Stimulated activated CD4-positive, alpha-beta T cell treated with anti-CD3 and anti-CD28 coated beads, Interleukin-2, amount 100 ng/mL, for 48 hours (primary cell): ENCODE measurements at regions not wholly inside any gene's neighbourhood (a gene's known extent, or its start where the extent isn't known, plus 50 kb on each side); places are given as distances from the start of the nearest gene placed in this dataset.

Source experiments
- DNase-seq, 2 donors: peaks; one replicate each; pipeline ENCODE4 v3.0.0-alpha.2; 2020

GRCh38 chr3:31404871-31405270 is 127.9 kb upstream of the STT3B start:
- no peak for DNase-seq

- no peak for DNase-seq
Observed at GRCh38 chr3:31405515-31405914, 127.2 kb upstream of the STT3B start.

- DNase-seq: no peak
Observed at GRCh38 chr3:31406896-31407295, 125.8 kb upstream of the STT3B start.

- DNase-seq: no peak
Observed at GRCh38 chr3:31407665-31408064, 125.1 kb upstream of the STT3B start.

GRCh38 chr3:31408720-31409119 is 124.0 kb upstream of the STT3B start:
- DNase-seq: no peak

GRCh38 chr3:31409389-31409788 is 123.3 kb upstream of the STT3B start:
- DNase-seq: no peak

- DNase-seq: no peak
Observed at GRCh38 chr3:31409866-31410265, 122.9 kb upstream of the STT3B start.

- DNase-seq: no peak
Observed at GRCh38 chr3:31410411-31410810, 122.3 kb upstream of the STT3B start.

- DNase-seq: no peak
Observed at GRCh38 chr3:31412832-31413231, 119.9 kb upstream of the STT3B start.

- no peak for DNase-seq
Observed at GRCh38 chr3:31413515-31413914, 119.2 kb upstream of the STT3B start.

- no peak for DNase-seq
Observed at GRCh38 chr3:31416980-31417379, 115.7 kb upstream of the STT3B start.

GRCh38 chr3:31417486-31417885 is 115.2 kb upstream of the STT3B start:
- no peak for DNase-seq

GRCh38 chr3:31420311-31420710 is 112.4 kb upstream of the STT3B start:
- no peak for DNase-seq

GRCh38 chr3:31421314-31422048 is 111.2 kb upstream of the STT3B start:
- no peak for DNase-seq

GRCh38 chr3:31422237-31422636 is 110.5 kb upstream of the STT3B start:
- no peak for DNase-seq

- no peak for DNase-seq
Observed at GRCh38 chr3:31423482-31423881, 109.2 kb upstream of the STT3B start.

GRCh38 chr3:31425401-31425800 is 107.3 kb upstream of the STT3B start:
- no peak for DNase-seq

- DNase-seq: no peak
Observed at GRCh38 chr3:31427623-31428022, 105.1 kb upstream of the STT3B start.

GRCh38 chr3:31431321-31431720 is 101.4 kb upstream of the STT3B start:
- DNase-seq: no peak

- DNase-seq: no peak
Observed at GRCh38 chr3:31432897-31433678, 99.6 kb upstream of the STT3B start.

- DNase-seq: no peak
Observed at GRCh38 chr3:31433679-31433992, 99.1 kb upstream of the STT3B start.

GRCh38 chr3:31434819-31435218 is 97.9 kb upstream of the STT3B start:
- no peak for DNase-seq

- DNase-seq: no peak
Observed at GRCh38 chr3:31436830-31437229, 95.9 kb upstream of the STT3B start.

- no peak for DNase-seq
Observed at GRCh38 chr3:31438742-31439141, 94.0 kb upstream of the STT3B start.
